Subcutaneous abdominal adipose tissue (tissue), 5 donors: ENCODE measurements at regions not wholly inside any gene's neighbourhood (a gene's known extent, or its start where the extent isn't known, plus 50 kb on each side); places are given as distances from the start of the nearest gene placed in this dataset.

Source experiments
- H3K27ac ChIP-seq: one replicate; pipeline ENCODE4 v1.7.0; 2013; ENCODE audit warnings: low read depth, mild to moderate bottlenecking, inconsistent platforms, low read length, moderate library complexity
- H3K27me3 ChIP-seq, 5 donors: one replicate each; pipeline ENCODE4 v1.7.0; 2013; ENCODE audit warnings: low read length in 5 of 5, inconsistent platforms in 1 of 5; ENCODE audit not compliant: control insufficient read depth in 5 of 5, insufficient read depth in 4 of 5
- H3K36me3 ChIP-seq, 5 donors: one replicate each; pipeline ENCODE4 v1.7.0; 2013; ENCODE audit warnings: low read length in 5 of 5; ENCODE audit not compliant: control insufficient read depth in 5 of 5, insufficient read depth in 5 of 5
- H3K4me1 ChIP-seq, 5 donors: one replicate each; pipeline ENCODE4 v1.7.0; 2013; ENCODE audit warnings: low read length in 5 of 5, mild to moderate bottlenecking in 3 of 5, moderate library complexity in 1 of 5; ENCODE audit not compliant: control insufficient read depth in 5 of 5, insufficient read depth in 5 of 5
- H3K4me3 ChIP-seq, 5 donors: one replicate each; pipeline ENCODE4 v1.7.0; 2013; ENCODE audit warnings: low read length in 5 of 5, low read depth in 1 of 5
- H3K9ac ChIP-seq, 5 donors: one replicate each; pipeline ENCODE4 v1.7.0; 2013; ENCODE audit warnings: low read length in 5 of 5, mild to moderate bottlenecking in 4 of 5, moderate library complexity in 3 of 5
- H3K9me3 ChIP-seq, 5 donors: one replicate each; pipeline ENCODE4 v1.7.0; 2013; ENCODE audit warnings: low read length in 5 of 5; ENCODE audit not compliant: control insufficient read depth in 5 of 5
- donor health status: healthy.
- donor health status: healthy.
- donor health status: healthy.
- donor health status: healthy.
- donor health status: healthy.

DNA sequence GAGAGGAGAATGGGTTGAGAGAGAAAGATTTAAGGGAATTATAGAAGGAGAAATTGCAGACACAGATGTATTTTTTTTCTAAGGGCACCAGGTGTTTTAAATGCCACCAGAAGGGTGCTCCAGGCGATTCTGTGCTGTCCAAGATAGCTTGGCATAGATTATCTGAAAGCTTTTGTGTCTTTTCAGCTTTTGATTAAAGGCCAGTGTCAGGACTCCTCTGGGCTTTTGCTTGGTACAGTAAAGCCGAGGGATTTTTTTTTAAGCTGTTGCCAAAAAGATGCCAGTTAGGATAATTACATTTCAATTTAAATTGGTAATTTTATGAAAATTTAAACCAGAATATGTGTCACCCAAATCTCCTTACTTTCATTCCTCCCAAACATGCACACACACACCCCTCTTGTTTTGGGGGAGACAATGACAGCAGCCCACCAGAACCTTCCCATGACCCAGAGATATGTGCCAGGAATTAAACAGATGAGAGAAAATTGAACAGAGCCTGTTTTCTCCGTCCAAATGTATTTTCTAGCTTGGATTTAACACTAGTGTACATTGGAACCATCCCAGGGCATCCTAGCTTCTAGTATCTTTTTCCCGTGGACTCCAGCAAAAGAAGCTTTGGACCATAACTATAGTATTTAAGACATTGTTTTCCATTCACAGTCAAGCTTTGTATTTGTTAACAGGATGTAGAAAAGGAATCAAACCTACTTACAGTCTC lies 670.7 kb upstream of the CXADR start:
- Histone ChIP-seq H3K4me1 (peaks cover 0 to 8% (median 0%) of the 10 kb centered on the region in 5 donors), H3K9me3 (no peaks in the 10 kb centered on the region), H3K27ac (no peak overlapping the region), H3K9ac (no peak overlapping the region), H3K36me3 (no peaks in the 10 kb centered on the region), H3K27me3 (no peaks in the 10 kb centered on the region), H3K4me3 (peak overlapping the region in 1 of 5 donors; percentile 11)

- H3K27ac ChIP-seq, result no peak overlapping the region
- no peaks in the 10 kb centered on the region for H3K27me3 ChIP-seq
- H3K4me3 ChIP-seq, result peak overlapping the region in 1 of 5 donors; percentile 11
- H3K36me3 ChIP-seq, result no peaks in the 10 kb centered on the region
- H3K9me3 ChIP-seq, result no peaks in the 10 kb centered on the region
- peaks cover 0 to 8% (median 0%) of the 10 kb centered on the region in 5 donors for H3K4me1 ChIP-seq
- no peak overlapping the region for H3K9ac ChIP-seq
Observed at GRCh38 chr21:16842696-16843035, 670.2 kb upstream of the CXADR start.

- Histone ChIP-seq H3K27ac (no peak overlapping the region), H3K27me3 (no peaks in the 10 kb centered on the region), H3K9me3 (no peaks in the 10 kb centered on the region), H3K36me3 (no peaks in the 10 kb centered on the region), H3K4me3 (no peak overlapping the region), H3K4me1 (no peaks in the 10 kb centered on the region), H3K9ac (no peak overlapping the region)
Observed at GRCh38 chr21:16847211-16847610, 665.6 kb upstream of the CXADR start.

GRCh38 chr21:16851054-16851453 lies 661.8 kb upstream of the CXADR start:
- Histone ChIP-seq H3K27ac (no peak overlapping the region), H3K36me3 (no peaks in the 10 kb centered on the region), H3K27me3 (no peaks in the 10 kb centered on the region), H3K4me1 (no peaks in the 10 kb centered on the region), H3K9me3 (peaks cover 2 to 14% (median 8%) of the 10 kb centered on the region in 5 donors), H3K9ac (no peak overlapping the region), H3K4me3 (no peak overlapping the region)

- Histone ChIP-seq H3K36me3 (no peaks in the 10 kb centered on the region), H3K4me1 (no peaks in the 10 kb centered on the region), H3K9me3 (peaks cover 2 to 17% (median 8%) of the 10 kb centered on the region in 5 donors), H3K9ac (no peak overlapping the region), H3K27ac (no peak overlapping the region), H3K27me3 (no peaks in the 10 kb centered on the region), H3K4me3 (no peak overlapping the region)
Observed at GRCh38 chr21:16855164-16855667, 657.6 kb upstream of the CXADR start.

GRCh38 chr21:16863362-16863905 lies 649.4 kb upstream of the CXADR start:
- H3K9me3 ChIP-seq, result no peaks in the 10 kb centered on the region
- H3K4me3 ChIP-seq, result no peak overlapping the region
- H3K9ac ChIP-seq, result no peak overlapping the region
- H3K4me1 ChIP-seq, result no peaks in the 10 kb centered on the region
- no peaks in the 10 kb centered on the region for H3K36me3 ChIP-seq
- H3K27ac ChIP-seq, result no peak overlapping the region
- no peaks in the 10 kb centered on the region for H3K27me3 ChIP-seq

GRCh38 chr21:16863908-16864307 lies 648.9 kb upstream of the CXADR start:
- H3K27ac ChIP-seq, result no peak overlapping the region
- no peaks in the 10 kb centered on the region for H3K9me3 ChIP-seq
- H3K27me3 ChIP-seq, result no peaks in the 10 kb centered on the region
- H3K4me3 ChIP-seq, result no peak overlapping the region
- no peaks in the 10 kb centered on the region for H3K4me1 ChIP-seq
- H3K36me3 ChIP-seq, result no peaks in the 10 kb centered on the region
- H3K9ac ChIP-seq, result no peak overlapping the region

DNA sequence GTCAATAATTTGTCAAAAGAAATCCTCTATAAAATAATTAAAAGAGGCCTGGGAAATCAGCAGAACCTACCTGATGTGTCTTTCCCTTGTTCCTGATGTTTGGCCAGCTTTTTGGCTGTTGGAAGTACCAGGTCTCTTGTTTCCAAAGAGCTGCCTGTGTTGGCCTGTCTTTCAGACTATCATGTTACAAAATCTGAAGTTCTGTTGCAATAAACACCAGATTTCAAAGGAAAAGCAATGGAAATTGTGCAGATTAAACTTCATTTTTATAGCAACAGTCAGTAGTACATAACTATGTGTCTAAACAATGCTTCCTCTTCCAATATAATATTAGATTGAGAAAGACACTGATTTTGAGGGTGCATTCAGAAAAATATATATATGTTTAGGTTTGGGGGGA lies 647.2 kb upstream of the CXADR start:
- no peaks in the 10 kb centered on the region for H3K9me3 ChIP-seq
- H3K36me3 ChIP-seq, result no peaks in the 10 kb centered on the region
- no peak overlapping the region for H3K4me3 ChIP-seq
- no peak overlapping the region for H3K27ac ChIP-seq
- H3K9ac ChIP-seq, result no peak overlapping the region
- H3K27me3 ChIP-seq, result no peaks in the 10 kb centered on the region
- H3K4me1 ChIP-seq, result no peaks in the 10 kb centered on the region

DNA sequence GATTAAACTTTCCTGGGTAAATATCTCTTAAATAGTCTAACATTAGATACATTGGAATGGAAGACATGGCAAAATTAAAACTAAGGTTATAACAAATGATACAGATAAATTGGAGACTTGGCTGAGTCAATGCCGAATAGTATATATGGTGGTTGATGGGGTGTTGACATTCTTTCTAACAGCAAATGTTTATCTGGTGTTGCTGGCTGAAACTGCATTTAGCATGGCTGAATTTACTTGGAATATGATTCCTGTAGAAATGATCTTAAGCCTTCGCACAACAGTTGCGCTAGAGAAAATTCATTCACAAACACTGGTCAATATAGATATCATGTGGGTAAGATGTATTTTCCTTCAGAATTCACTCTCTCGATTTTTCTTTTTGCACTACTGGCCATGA lies 646.0 kb upstream of the CXADR start:
- Histone ChIP-seq H3K4me3 (no peak overlapping the region), H3K9me3 (no peaks in the 10 kb centered on the region), H3K27ac (no peak overlapping the region), H3K27me3 (no peaks in the 10 kb centered on the region), H3K4me1 (no peaks in the 10 kb centered on the region), H3K36me3 (no peaks in the 10 kb centered on the region), H3K9ac (no peak overlapping the region)

- H3K27ac ChIP-seq, result no peak overlapping the region
- no peaks in the 10 kb centered on the region for H3K36me3 ChIP-seq
- no peak overlapping the region for H3K4me3 ChIP-seq
- H3K9me3 ChIP-seq, result no peaks in the 10 kb centered on the region
- H3K27me3 ChIP-seq, result no peaks in the 10 kb centered on the region
- H3K4me1 ChIP-seq, result no peaks in the 10 kb centered on the region
- no peak overlapping the region for H3K9ac ChIP-seq
Observed at GRCh38 chr21:16870103-16870502, 642.7 kb upstream of the CXADR start.
